ENCODE measurements at regions not wholly inside any gene's neighbourhood (a gene's known extent, or its start where the extent isn't known, plus 50 kb on each side); places are given as distances from the start of the nearest gene placed in this dataset.

DNA sequence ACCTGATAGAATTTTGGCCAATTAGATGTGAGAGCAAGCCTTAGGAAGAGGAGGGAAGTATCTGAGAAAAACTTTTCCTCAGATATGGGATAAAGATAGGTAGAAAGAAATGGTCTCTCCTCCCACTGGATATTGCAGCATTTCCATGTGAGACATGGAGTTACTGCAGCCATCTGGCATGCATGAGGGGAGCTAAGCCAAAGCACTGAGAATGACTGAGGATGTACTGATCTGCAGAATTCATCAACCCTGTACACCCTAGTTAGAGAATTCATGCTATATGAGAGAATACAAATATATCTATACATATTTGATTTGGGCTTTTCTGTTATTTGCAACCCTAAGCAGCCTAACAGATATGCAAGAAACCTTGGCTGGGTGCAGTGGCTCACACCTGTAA, 52.5 kb upstream of the RPL34 start:
- H3K27ac Mint-ChIP-seq (ENCODE audit: unreplicated experiment) = no peak overlapping the region
- no peaks in the 10 kb centered on the region for H3K36me3 Mint-ChIP-seq (ENCODE audit: unreplicated experiment)
- H3K4me3 Mint-ChIP-seq (ENCODE audit: unreplicated experiment) = no peak overlapping the region
- DNase-seq = no peak
- H3K4me1 Mint-ChIP-seq (ENCODE audit: low read depth, unreplicated experiment) = no peaks in the 10 kb centered on the region
- TF ChIP-seq, protein P1, sequence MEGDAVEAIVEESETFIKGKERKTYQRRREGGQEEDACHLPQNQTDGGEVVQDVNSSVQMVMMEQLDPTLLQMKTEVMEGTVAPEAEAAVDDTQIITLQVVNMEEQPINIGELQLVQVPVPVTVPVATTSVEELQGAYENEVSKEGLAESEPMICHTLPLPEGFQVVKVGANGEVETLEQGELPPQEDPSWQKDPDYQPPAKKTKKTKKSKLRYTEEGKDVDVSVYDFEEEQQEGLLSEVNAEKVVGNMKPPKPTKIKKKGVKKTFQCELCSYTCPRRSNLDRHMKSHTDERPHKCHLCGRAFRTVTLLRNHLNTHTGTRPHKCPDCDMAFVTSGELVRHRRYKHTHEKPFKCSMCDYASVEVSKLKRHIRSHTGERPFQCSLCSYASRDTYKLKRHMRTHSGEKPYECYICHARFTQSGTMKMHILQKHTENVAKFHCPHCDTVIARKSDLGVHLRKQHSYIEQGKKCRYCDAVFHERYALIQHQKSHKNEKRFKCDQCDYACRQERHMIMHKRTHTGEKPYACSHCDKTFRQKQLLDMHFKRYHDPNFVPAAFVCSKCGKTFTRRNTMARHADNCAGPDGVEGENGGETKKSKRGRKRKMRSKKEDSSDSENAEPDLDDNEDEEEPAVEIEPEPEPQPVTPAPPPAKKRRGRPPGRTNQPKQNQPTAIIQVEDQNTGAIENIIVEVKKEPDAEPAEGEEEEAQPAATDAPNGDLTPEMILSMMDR (IDR thresholded peaks at IDR 0.05; ENCODE audit: partially characterized antibody, unreplicated experiment) = no peak
- H3K27me3 Mint-ChIP-seq (ENCODE audit: unreplicated experiment) = no peaks in the 10 kb centered on the region
- H3K9me3 Mint-ChIP-seq (ENCODE audit: unreplicated experiment) = no peaks in the 10 kb centered on the region

DNA sequence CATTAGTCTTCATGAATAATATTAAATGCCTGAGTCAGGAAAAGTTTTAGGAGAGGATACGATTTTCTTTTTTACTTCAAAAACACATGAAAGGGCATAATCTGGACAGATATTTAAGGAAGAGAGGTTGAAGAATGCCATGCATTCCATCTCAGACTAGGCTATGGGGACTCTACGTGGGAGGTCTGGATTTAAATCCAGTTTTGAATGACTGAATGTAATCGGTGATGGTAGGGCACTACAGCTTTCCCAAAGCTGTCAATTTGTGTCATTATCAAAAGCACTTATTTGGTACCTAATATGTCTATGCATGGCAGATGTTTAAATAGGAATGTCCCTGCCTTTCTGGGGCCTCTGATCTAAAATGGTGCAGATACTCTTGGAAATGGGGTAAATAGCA, 59.3 kb upstream of the RPL34 start:
- Mint-ChIP-seq H3K4me1 (ENCODE audit: low read depth, unreplicated experiment) (no peaks in the 10 kb centered on the region), H3K27me3 (ENCODE audit: unreplicated experiment) (no peaks in the 10 kb centered on the region), H3K9me3 (ENCODE audit: unreplicated experiment) (peaks cover 3% of the 10 kb centered on the region), H3K36me3 (ENCODE audit: unreplicated experiment) (no peaks in the 10 kb centered on the region), H3K4me3 (ENCODE audit: unreplicated experiment) (no peak overlapping the region), H3K27ac (ENCODE audit: unreplicated experiment) (no peak overlapping the region)
- no peak for DNase-seq
- TF ChIP-seq, protein P1 (IDR thresholded peaks at IDR 0.05; ENCODE audit: partially characterized antibody, unreplicated experiment) = no peak

DNA sequence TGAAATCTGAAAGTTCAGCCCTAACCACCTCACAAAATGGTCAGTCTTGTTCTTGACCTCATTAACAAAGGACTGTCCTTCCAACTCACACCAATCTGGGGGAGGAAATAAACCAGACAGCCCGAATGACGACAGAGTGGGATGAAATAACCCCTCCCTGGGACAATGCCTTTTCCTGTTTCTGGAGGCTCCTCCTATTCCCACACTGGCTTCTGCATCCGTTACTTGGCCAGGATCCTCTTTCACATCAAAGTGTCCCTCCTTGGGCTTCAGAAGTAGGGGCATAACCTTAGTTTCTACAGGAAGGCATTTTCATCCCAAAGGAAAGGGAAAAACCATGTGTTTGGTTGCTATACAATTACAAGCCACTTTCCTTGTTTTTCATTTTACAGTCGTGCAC, 59.8 kb upstream of the RPL34 start:
- no peak overlapping the region for H3K4me3 Mint-ChIP-seq (ENCODE audit: unreplicated experiment)
- no peak for DNase-seq
- no peak overlapping the region for H3K27ac Mint-ChIP-seq (ENCODE audit: unreplicated experiment)
- H3K27me3 Mint-ChIP-seq (ENCODE audit: unreplicated experiment) = no peaks in the 10 kb centered on the region
- TF ChIP-seq, protein P1 (IDR thresholded peaks at IDR 0.05; ENCODE audit: partially characterized antibody, unreplicated experiment) = no peak
- H3K36me3 Mint-ChIP-seq (ENCODE audit: unreplicated experiment) = no peaks in the 10 kb centered on the region
- H3K9me3 Mint-ChIP-seq (ENCODE audit: unreplicated experiment) = peaks cover 3% of the 10 kb centered on the region
- no peaks in the 10 kb centered on the region for H3K4me1 Mint-ChIP-seq (ENCODE audit: low read depth, unreplicated experiment)

DNA sequence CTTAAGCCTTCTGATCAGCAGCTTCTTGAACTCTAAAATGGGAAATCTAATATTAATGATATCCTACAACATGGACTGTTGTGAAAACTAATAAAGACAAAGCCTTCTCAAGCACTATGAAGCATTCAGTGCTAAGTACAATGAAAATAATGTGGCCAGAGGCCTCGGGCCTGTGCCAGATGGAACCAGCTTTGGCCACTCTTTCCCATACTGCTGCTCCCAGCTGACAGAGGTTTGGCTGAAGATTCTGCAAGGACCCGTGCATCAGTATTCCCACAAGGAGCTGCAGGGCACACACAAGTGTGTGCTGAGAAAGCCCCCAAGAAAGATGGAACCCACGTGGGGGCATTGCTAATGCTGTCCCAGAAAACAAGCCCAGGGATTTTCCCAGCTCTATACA, 60.5 kb upstream of the RPL34 start:
- peaks cover 3% of the 10 kb centered on the region for H3K9me3 Mint-ChIP-seq (ENCODE audit: unreplicated experiment)
- H3K27me3 Mint-ChIP-seq (ENCODE audit: unreplicated experiment) = no peaks in the 10 kb centered on the region
- no peak for DNase-seq
- no peaks in the 10 kb centered on the region for H3K36me3 Mint-ChIP-seq (ENCODE audit: unreplicated experiment)
- no peaks in the 10 kb centered on the region for H3K4me1 Mint-ChIP-seq (ENCODE audit: low read depth, unreplicated experiment)
- no peak overlapping the region for H3K27ac Mint-ChIP-seq (ENCODE audit: unreplicated experiment)
- H3K4me3 Mint-ChIP-seq (ENCODE audit: unreplicated experiment) = no peak overlapping the region
- TF ChIP-seq, protein P1 (IDR thresholded peaks at IDR 0.05; ENCODE audit: partially characterized antibody, unreplicated experiment) = no peak

DNA sequence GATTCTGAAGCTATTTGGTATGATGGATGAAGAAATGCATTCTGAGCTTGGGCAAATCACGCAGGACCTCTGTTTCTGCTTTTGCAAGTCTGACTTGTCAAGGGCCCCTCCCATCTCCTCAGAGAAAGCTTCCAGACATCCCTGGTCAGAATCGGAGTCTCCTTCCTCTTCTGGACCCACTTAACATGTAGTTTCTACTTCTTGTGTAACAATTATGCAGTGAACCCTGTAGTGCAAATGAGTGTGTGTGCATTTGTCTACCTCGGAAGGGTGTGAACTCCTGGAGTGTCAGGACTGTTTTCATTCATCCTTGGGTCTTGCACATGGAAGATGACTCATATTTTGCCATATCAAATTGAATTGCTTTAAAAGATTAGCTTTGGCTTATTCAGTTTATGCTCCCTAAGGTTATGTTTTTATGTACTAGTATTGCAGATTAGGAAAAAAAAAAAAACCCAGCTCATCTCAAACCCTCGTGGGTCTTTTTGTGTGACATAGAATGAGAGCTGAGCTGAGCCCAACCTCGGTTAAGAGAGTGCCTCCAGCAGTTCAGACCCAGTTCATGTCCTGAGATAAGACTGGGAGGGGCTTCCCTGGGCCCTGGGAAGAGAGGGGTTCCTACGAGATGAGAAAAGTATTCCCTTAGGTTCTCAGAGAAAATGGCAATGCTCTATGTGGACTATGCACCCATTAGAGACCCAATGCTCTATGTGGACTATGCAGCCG, 61.1 kb upstream of the RPL34 start:
- TF ChIP-seq, protein P1 (IDR thresholded peaks at IDR 0.05; ENCODE audit: partially characterized antibody, unreplicated experiment) = no peak
- peaks cover 3% of the 10 kb centered on the region for H3K9me3 Mint-ChIP-seq (ENCODE audit: unreplicated experiment)
- no peaks in the 10 kb centered on the region for H3K36me3 Mint-ChIP-seq (ENCODE audit: unreplicated experiment)
- no peak overlapping the region for H3K4me3 Mint-ChIP-seq (ENCODE audit: unreplicated experiment)
- H3K27ac Mint-ChIP-seq (ENCODE audit: unreplicated experiment) = no peak overlapping the region
- DNase-seq = no peak
- no peaks in the 10 kb centered on the region for H3K4me1 Mint-ChIP-seq (ENCODE audit: low read depth, unreplicated experiment)
- no peaks in the 10 kb centered on the region for H3K27me3 Mint-ChIP-seq (ENCODE audit: unreplicated experiment)
